ENCODE measurements at regions not wholly inside any gene's neighbourhood (a gene's known extent, or its start where the extent isn't known, plus 50 kb on each side); places are given as distances from the start of the nearest gene placed in this dataset.

- DNase-seq = no peak
These were observed 57.3 kb downstream of the EVX1 start for GRCh38 chr7:27299861-27300260.

- DNase-seq = no peak
These were observed 57.8 kb downstream of the EVX1 start for GRCh38 chr7:27300421-27300820.

GRCh38 chr7:27302590-27302989 is 60.0 kb downstream of the EVX1 start:
- DNase-seq = no peak

GRCh38 chr7:27303026-27303425 is 60.4 kb downstream of the EVX1 start:
- DNase-seq = no peak

GRCh38 chr7:27305854-27306253 is 63.3 kb downstream of the EVX1 start:
- DNase-seq = no peak

- DNase-seq = no peak
These were observed 70.2 kb downstream of the EVX1 start for GRCh38 chr7:27312820-27313219.

- no peak for DNase-seq
These were observed 71.5 kb downstream of the EVX1 start for GRCh38 chr7:27314111-27314510.

GRCh38 chr7:27315066-27315465 is 72.5 kb downstream of the EVX1 start:
- DNase-seq = no peak

GRCh38 chr7:27316311-27316710 is 73.7 kb downstream of the EVX1 start:
- DNase-seq = no peak

GRCh38 chr7:27324246-27324645 is 81.6 kb downstream of the EVX1 start:
- DNase-seq = no peak

GRCh38 chr7:27329909-27330308 is 87.3 kb downstream of the EVX1 start:
- no peak for DNase-seq

- DNase-seq = no peak
These were observed 96.9 kb downstream of the EVX1 start for GRCh38 chr7:27339478-27339877.

- no peak for DNase-seq
These were observed 101.9 kb downstream of the EVX1 start for GRCh38 chr7:27344471-27344870.

GRCh38 chr7:27345164-27345887 is 102.7 kb downstream of the EVX1 start:
- DNase-seq = no peak

GRCh38 chr7:27345997-27346396 is 103.4 kb downstream of the EVX1 start:
- no peak for DNase-seq

GRCh38 chr7:27346531-27347275 is 104.1 kb downstream of the EVX1 start:
- peak in 14 of 56 donors; percentile 0 to 66 (median 4) for DNase-seq

GRCh38 chr7:27347276-27347640 is 104.7 kb downstream of the EVX1 start:
- DNase-seq = peak in 1 of 56 donors; percentile 2

GRCh38 chr7:27349621-27350020 is 107.0 kb downstream of the EVX1 start:
- no peak for DNase-seq

GRCh38 chr7:27351137-27351536 is 108.5 kb downstream of the EVX1 start:
- DNase-seq = no peak

- DNase-seq = no peak
These were observed 109.2 kb downstream of the EVX1 start for GRCh38 chr7:27351786-27352185.

GRCh38 chr7:27359181-27360125 is 116.9 kb downstream of the EVX1 start:
- no peak for DNase-seq

GRCh38 chr7:27361522-27361921 is 118.9 kb downstream of the EVX1 start:
- DNase-seq = no peak

Measured in nucleus accumbens (tissue), 56 donors.